Brain microvascular endothelial cell (primary cell): ENCODE measurements at regions not wholly inside any gene's neighbourhood (a gene's known extent, or its start where the extent isn't known, plus 50 kb on each side); places are given as distances from the start of the nearest gene placed in this dataset.

Experiments
- DNase-seq: peaks from one replicate; pipeline ENCODE4 v3.0.0-alpha.2; 2020
- H3K27ac ChIP-seq: fragments of 250-450 bp; sonication (Bioruptor Pico); 2 replicates; pipeline ENCODE4 v1.5.1; 2020; ENCODE audit warnings: mild to moderate bottlenecking, moderate library complexity
- H3K27me3 ChIP-seq: fragments of 250-450 bp; sonication (Bioruptor Pico); replicated peaks from 2 replicates; pipeline ENCODE4 v1.5.1; 2020; ENCODE audit warnings: mild to moderate bottlenecking
- H3K36me3 ChIP-seq: fragments of 250-450 bp; sonication (Bioruptor Pico); replicated peaks from 2 replicates; pipeline ENCODE4 v1.5.1; 2020; ENCODE audit warnings: mild to moderate bottlenecking
- H3K4me3 ChIP-seq: 2 replicates; pipeline ENCODE4 v1.5.1; 2011; ENCODE audit warnings: low read depth, mild to moderate bottlenecking, control low read depth, low read length, moderate library complexity
- in situ Hi-C: cut with HindIII; loops from 2 replicates; pipeline ENCODE4 v1.10.0; 2017; ENCODE audit warnings: low sequenced_read_pairs, low pct_ligation_motif_present
- TF ChIP-seq, protein P1 (sequence below): IDR thresholded peaks from 2 replicates; pipeline ENCODE4 v1.5.1; 2011; ENCODE audit warnings: low read depth, mild to moderate bottlenecking, moderate library complexity, low read length, control low read depth, inconsistent platforms; ENCODE audit errors: missing control alignments

DNA sequence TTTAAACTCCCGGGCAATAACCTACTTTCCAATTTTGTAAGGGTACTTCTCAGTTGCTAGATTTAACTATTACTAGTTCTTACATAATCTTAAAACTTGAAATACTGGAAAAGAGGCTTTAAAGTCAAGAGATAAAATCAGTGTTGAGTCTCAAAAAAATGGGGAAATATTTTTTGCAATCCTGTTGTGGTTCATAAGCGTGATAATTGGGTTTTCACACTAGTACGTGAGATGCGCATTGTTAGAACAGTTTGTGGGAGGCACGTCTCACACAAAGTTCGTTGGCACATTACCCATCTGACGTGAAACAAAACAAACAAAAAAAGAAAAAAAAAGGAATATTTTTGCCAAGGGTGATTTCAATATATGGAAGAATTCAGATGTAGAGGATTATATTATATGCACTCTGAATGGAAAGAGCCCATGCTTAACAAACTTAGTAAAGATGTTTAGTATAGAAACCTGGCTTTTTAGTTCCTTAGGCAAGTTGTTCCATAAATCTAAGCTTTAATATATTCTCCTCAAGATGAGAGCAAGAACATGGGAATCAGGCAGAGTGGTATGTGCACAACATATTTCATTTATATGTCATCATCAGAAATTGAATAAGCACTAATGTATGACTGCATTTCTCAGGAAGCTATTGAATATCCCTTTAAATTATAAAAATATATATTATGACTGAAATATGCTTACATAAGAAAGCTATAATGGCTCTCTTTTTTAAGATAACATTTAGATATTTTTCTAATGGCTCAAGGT is 73.9 kb upstream of the TNFSF4 start:
- DNase-seq = no peak
- Histone ChIP-seq H3K27ac (peak overlapping the region; percentile 36), H3K27me3 (no peaks in the 10 kb centered on the region), H3K36me3 (no peaks in the 10 kb centered on the region), H3K4me3 (no peak overlapping the region)
- TF ChIP-seq, protein P1, sequence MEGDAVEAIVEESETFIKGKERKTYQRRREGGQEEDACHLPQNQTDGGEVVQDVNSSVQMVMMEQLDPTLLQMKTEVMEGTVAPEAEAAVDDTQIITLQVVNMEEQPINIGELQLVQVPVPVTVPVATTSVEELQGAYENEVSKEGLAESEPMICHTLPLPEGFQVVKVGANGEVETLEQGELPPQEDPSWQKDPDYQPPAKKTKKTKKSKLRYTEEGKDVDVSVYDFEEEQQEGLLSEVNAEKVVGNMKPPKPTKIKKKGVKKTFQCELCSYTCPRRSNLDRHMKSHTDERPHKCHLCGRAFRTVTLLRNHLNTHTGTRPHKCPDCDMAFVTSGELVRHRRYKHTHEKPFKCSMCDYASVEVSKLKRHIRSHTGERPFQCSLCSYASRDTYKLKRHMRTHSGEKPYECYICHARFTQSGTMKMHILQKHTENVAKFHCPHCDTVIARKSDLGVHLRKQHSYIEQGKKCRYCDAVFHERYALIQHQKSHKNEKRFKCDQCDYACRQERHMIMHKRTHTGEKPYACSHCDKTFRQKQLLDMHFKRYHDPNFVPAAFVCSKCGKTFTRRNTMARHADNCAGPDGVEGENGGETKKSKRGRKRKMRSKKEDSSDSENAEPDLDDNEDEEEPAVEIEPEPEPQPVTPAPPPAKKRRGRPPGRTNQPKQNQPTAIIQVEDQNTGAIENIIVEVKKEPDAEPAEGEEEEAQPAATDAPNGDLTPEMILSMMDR = no peak
- in situ Hi-C loops = no loop called here

DNA sequence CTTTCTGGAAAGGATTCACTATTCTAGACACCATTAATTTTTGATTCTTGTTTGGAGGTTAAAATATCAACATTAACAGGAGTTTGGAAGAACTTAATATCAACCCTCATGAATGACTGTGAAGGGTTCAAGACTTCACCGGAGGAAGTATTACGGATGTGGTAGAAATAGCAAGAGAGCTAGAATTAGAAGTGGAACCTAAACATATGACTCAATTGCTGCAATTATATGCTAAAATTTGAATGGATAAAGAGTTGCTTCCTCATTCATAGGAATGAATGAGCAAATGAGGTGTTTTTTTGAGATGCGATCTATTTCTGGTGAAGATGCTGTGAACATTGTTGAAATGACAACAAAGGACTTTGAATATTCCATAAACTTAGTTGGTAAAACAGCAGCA is 77.9 kb upstream of the TNFSF4 start:
- in situ Hi-C loops = no loop called here
- no peak overlapping the region for H3K4me3 ChIP-seq
- no peak for DNase-seq
- no peak overlapping the region for H3K27ac ChIP-seq
- H3K36me3 ChIP-seq = no peaks in the 10 kb centered on the region
- TF ChIP-seq, protein P1 = no peak
- H3K27me3 ChIP-seq = no peaks in the 10 kb centered on the region

DNA sequence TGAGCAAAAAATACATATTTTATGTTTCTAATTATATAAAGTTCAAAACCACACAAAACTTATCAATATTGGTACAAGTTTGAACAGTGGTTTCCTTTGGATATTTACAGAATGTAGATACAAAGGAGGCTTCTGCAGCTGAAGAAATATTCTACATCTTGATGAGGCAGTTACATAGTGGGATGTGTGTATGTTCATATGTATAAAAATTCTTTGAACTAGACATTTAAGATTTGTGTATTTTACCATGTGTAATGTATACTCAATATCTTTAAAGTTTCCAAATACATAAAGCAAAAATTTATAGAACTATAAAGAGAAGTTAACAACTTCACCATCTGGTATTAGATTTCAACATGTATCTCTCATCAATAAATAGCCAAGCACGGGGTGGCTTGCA is 80.7 kb upstream of the TNFSF4 start:
- Histone ChIP-seq H3K4me3 (no peak overlapping the region), H3K27ac (no peak overlapping the region), H3K36me3 (no peaks in the 10 kb centered on the region), H3K27me3 (no peaks in the 10 kb centered on the region)
- TF ChIP-seq, protein P1 = no peak
- DNase-seq = no peak
- in situ Hi-C loops = no loop called here

DNA sequence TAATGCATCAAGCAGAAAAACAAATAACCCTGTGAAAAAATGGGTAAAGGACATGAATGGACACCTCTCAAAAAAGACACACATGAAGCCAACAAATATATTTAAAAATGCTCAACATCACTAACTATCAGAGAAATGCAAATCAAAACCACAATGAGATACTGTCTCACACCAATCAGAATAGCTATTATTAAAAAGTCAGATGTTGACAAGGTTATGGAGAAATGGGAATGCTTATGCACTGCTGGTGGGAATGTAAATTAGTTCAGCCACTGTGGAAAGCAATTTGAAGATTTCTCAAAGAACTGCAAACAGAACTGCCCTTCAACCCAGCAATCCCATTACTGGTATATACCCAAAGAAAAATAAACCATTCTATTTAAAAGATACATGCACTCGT is 86.6 kb upstream of the TNFSF4 start:
- no peak overlapping the region for H3K4me3 ChIP-seq
- H3K36me3 ChIP-seq = no peaks in the 10 kb centered on the region
- in situ Hi-C loops = no loop called here
- no peak overlapping the region for H3K27ac ChIP-seq
- DNase-seq = no peak
- no peaks in the 10 kb centered on the region for H3K27me3 ChIP-seq
- TF ChIP-seq, protein P1 = no peak

DNA sequence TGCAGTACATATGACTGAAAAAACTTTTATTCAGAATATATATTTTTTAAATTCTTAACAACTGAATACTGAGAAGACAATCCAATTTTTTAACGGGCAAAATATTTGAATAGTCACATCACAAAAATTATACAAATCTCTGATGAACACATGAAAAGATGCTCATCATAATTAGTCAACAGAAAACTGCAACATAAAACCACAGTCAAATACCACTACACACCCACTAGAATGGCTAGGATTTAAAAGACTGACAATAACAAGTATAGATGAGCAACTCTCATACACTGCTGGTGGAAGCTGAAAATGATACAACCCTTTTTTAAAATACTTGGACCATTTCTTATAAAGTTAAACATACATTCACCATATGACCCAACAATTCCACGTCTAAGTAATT is 87.7 kb upstream of the TNFSF4 start:
- DNase-seq = no peak
- no peaks in the 10 kb centered on the region for H3K27me3 ChIP-seq
- in situ Hi-C loops = no loop called here
- H3K4me3 ChIP-seq = no peak overlapping the region
- TF ChIP-seq, protein P1 = no peak
- H3K36me3 ChIP-seq = no peaks in the 10 kb centered on the region
- H3K27ac ChIP-seq = no peak overlapping the region

DNA sequence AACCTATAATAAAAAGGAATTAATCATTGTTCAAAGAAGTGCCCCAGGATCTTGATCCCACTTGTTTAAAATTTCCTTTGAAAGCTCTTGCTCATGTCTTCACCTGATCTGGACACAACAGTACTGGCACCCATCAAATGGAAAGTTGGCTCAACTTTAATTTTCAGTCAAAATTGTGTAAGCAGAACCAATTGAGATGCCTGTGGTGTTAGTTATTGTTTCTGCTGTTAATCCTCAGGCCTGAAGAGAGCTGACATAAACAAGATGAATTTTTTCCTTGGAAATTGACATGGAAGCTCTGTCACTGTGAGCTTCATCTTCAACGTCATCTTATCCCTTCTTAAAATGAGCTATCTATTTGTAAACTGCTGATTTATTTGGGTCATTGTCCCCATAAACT is 88.3 kb upstream of the TNFSF4 start:
- Histone ChIP-seq H3K27me3 (no peaks in the 10 kb centered on the region), H3K4me3 (no peak overlapping the region), H3K27ac (no peak overlapping the region), H3K36me3 (no peaks in the 10 kb centered on the region)
- DNase-seq = no peak
- in situ Hi-C loops = no loop called here
- TF ChIP-seq, protein P1 = no peak
